ENCODE measurements at regions not wholly inside any gene's neighbourhood (a gene's known extent, or its start where the extent isn't known, plus 50 kb on each side); places are given as distances from the start of the nearest gene placed in this dataset.

DNA sequence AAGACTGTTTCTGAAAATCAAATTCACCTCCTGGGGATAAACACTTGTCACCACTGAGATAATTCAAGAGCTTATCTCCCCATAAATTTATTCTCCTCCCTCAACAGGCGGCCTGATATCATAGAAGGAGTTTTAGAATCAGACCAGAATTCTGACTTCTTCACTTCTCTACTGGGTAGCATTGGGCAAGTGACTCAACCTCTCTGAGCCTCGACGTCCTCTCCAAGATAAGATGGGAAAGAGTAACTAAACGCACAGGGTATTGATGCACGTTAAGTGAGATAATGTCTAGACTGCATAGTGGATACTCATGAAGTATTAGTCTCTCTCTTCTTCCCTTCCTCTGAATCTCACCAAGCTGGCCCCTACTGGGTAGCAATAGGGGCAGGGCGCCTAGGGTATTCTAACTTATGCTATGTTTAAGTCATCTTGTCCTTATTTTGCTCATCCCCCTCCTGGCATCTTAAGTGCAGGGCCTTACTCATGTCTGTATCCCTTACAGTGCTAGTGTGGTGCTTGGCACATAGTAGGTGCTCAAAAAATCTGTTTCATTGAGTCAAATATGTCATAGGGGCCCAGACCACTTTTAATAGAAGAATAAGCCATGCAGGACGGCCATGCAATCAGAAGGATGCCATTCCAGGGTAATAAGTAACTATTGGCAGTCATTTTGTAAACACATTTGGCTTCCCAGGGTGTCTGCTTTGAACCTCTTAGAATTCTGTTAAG is 476.4 kb upstream of the CCL2 start:
- Histone ChIP-seq H3K4me3 (no peak overlapping the region), H3K9ac (ENCODE audit: insufficient read depth in 1 of 2, low read length in 2 of 2) (no peak overlapping the region), H3K36me3 (ENCODE audit: control insufficient read depth in 4 of 4, insufficient read depth in 4 of 4, low read length in 4 of 4) (no peaks in the 10 kb centered on the region), H3K27ac (ENCODE audit: low read depth in 1 of 2, low read length in 1 of 2) (no peak overlapping the region), H3K4me1 (ENCODE audit: control insufficient read depth in 5 of 5, insufficient read depth in 5 of 5, low read length in 5 of 5) (no peaks in the 10 kb centered on the region), H3K27me3 (ENCODE audit: control insufficient read depth in 3 of 3, insufficient read depth in 3 of 3, low read length in 2 of 3) (peaks cover 0 to 9% (median 0%) of the 10 kb centered on the region in 3 donors), H3K9me3 (ENCODE audit: control insufficient read depth in 4 of 4, insufficient read depth in 3 of 4, low read length in 3 of 4) (peaks cover 0 to 2% (median 0%) of the 10 kb centered on the region in 4 donors)
- TF ChIP-seq, protein P1, sequence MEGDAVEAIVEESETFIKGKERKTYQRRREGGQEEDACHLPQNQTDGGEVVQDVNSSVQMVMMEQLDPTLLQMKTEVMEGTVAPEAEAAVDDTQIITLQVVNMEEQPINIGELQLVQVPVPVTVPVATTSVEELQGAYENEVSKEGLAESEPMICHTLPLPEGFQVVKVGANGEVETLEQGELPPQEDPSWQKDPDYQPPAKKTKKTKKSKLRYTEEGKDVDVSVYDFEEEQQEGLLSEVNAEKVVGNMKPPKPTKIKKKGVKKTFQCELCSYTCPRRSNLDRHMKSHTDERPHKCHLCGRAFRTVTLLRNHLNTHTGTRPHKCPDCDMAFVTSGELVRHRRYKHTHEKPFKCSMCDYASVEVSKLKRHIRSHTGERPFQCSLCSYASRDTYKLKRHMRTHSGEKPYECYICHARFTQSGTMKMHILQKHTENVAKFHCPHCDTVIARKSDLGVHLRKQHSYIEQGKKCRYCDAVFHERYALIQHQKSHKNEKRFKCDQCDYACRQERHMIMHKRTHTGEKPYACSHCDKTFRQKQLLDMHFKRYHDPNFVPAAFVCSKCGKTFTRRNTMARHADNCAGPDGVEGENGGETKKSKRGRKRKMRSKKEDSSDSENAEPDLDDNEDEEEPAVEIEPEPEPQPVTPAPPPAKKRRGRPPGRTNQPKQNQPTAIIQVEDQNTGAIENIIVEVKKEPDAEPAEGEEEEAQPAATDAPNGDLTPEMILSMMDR (IDR thresholded peaks at IDR 0.05; ENCODE audit: control extremely low read depth, extremely low read depth), result no peak
- 70 to 75% methylated on average over 7 of the region's 7 CpGs for WGBS, 2 donors
- no peak for ATAC-seq (ENCODE audit: insufficient read depth, low FRiP score)
- no peak for DNase-seq

DNA sequence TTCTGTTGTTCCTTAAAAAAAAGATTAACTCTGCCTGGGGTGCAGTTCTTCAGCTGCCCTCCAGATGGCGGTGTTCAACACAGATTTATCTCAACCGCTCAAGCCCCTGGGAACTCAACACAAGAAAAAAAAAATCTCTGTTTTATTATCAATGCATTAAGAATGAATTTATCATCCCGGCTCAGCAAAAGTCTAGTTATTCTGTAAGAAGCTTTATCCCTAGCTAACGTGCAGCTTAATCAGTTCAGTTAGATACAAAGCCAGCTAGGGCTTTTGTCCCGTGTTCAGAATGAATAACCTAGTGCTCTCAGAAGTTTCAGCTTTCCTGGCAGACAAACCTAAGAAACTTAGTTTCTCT is 475.9 kb upstream of the CCL2 start:
- 7 to 9% methylated on average over 5 of the region's 5 CpGs for WGBS, 2 donors
- Histone ChIP-seq H3K4me1 (ENCODE audit: control insufficient read depth in 5 of 5, insufficient read depth in 5 of 5, low read length in 5 of 5) (no peaks in the 10 kb centered on the region), H3K36me3 (ENCODE audit: control insufficient read depth in 4 of 4, insufficient read depth in 4 of 4, low read length in 4 of 4) (no peaks in the 10 kb centered on the region), H3K27ac (ENCODE audit: low read depth in 1 of 2, low read length in 1 of 2) (no peak overlapping the region), H3K9ac (ENCODE audit: insufficient read depth in 1 of 2, low read length in 2 of 2) (no peak overlapping the region), H3K27me3 (ENCODE audit: control insufficient read depth in 3 of 3, insufficient read depth in 3 of 3, low read length in 2 of 3) (peaks cover 0 to 10% (median 0%) of the 10 kb centered on the region in 3 donors), H3K9me3 (ENCODE audit: control insufficient read depth in 4 of 4, insufficient read depth in 3 of 4, low read length in 3 of 4) (peaks cover 0 to 2% (median 0%) of the 10 kb centered on the region in 4 donors), H3K4me3 (no peak overlapping the region)
- DNase-seq, result peak; percentile 77 to 91 (median 83)
- TF ChIP-seq, protein P1 (IDR thresholded peaks at IDR 0.05; ENCODE audit: control extremely low read depth, extremely low read depth), result peak; percentile 81
- ATAC-seq (ENCODE audit: insufficient read depth, low FRiP score), result peak; percentile 71

DNA sequence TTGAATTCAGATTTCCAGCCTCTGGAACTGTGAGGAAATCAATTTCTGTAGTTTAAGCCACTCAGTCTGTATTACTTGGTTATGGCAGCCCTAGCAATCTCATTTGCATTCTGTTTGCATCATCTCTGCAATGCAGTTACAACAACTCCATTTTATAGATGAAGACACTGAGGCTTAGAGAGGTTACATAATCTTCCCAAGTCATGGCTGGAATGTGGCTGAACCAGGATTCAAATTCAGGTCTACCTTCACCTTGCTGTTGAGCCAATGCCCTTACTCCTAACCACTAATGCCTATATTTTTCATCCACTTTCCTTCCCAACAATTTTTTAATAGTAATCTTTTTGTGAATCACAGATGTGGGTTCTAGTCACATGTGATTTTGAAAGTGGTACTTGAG is 469.8 kb upstream of the CCL2 start:
- DNase-seq (no peak), ATAC-seq (ENCODE audit: insufficient read depth, low FRiP score) (no peak)
- TF ChIP-seq, protein P1 (IDR thresholded peaks at IDR 0.05; ENCODE audit: control extremely low read depth, extremely low read depth), result no peak
- H3K9me3 ChIP-seq (ENCODE audit: control insufficient read depth in 4 of 4, insufficient read depth in 3 of 4, low read length in 3 of 4), result peaks cover 0 to 2% (median 0%) of the 10 kb centered on the region in 4 donors
- H3K27ac ChIP-seq (ENCODE audit: low read depth in 1 of 2, low read length in 1 of 2), result no peak overlapping the region
- H3K27me3 ChIP-seq (ENCODE audit: control insufficient read depth in 3 of 3, insufficient read depth in 3 of 3, low read length in 2 of 3), result peaks cover 0 to 10% (median 0%) of the 10 kb centered on the region in 3 donors
- H3K4me3 ChIP-seq, result no peak overlapping the region
- no peaks in the 10 kb centered on the region for H3K36me3 ChIP-seq (ENCODE audit: control insufficient read depth in 4 of 4, insufficient read depth in 4 of 4, low read length in 4 of 4)
- H3K4me1 ChIP-seq (ENCODE audit: control insufficient read depth in 5 of 5, insufficient read depth in 5 of 5, low read length in 5 of 5), result no peaks in the 10 kb centered on the region
- no peak overlapping the region for H3K9ac ChIP-seq (ENCODE audit: insufficient read depth in 1 of 2, low read length in 2 of 2)

DNA sequence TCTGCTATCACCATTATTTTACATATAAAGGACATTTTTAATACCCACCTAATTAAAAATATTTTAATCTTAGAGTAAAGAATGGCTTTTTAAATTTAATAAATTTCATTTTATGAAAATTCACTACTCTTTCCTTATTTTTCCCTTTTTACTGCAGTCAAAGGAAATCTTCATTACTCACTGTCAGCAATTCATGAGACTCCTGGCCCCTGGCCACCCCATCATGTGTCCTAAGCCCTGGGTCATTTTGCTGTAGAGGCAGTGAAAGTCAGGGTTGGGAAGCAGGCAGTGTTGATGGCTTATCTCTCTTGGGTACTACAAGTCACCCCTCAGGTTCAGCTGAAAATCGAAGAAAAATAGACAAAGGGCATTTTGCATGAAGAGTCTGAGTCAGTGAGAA is 468.6 kb upstream of the CCL2 start:
- TF ChIP-seq, protein P1 (IDR thresholded peaks at IDR 0.05; ENCODE audit: control extremely low read depth, extremely low read depth), result no peak
- H3K4me1 ChIP-seq (ENCODE audit: control insufficient read depth in 5 of 5, insufficient read depth in 5 of 5, low read length in 5 of 5), result no peaks in the 10 kb centered on the region
- no peak for ATAC-seq (ENCODE audit: insufficient read depth, low FRiP score)

More for the DNA sequence above, 468.6 kb upstream of the CCL2 start:
- Histone ChIP-seq H3K9me3 (ENCODE audit: control insufficient read depth in 4 of 4, insufficient read depth in 3 of 4, low read length in 3 of 4) (no peaks in the 10 kb centered on the region), H3K36me3 (ENCODE audit: control insufficient read depth in 4 of 4, insufficient read depth in 4 of 4, low read length in 4 of 4) (no peaks in the 10 kb centered on the region), H3K27me3 (ENCODE audit: control insufficient read depth in 3 of 3, insufficient read depth in 3 of 3, low read length in 2 of 3) (peaks cover 0 to 10% (median 0%) of the 10 kb centered on the region in 3 donors), H3K27ac (ENCODE audit: low read depth in 1 of 2, low read length in 1 of 2) (no peak overlapping the region), H3K4me3 (no peak overlapping the region), H3K9ac (ENCODE audit: insufficient read depth in 1 of 2, low read length in 2 of 2) (no peak overlapping the region)
- WGBS, 2 donors, result 48 to 87% methylated on average over 1 of the region's 1 CpG
- no peak for DNase-seq

Measured in lung (tissue), 11 donors.